B cell (primary cell): ENCODE measurements at regions not wholly inside any gene's neighbourhood (a gene's known extent, or its start where the extent isn't known, plus 50 kb on each side); places are given as distances from the start of the nearest gene placed in this dataset.
"Not testable (repeated sequence)": the region's sequence is repeated elsewhere in the genome, so short reads cannot be mapped to it uniquely, and the experiment has no call there.

Experiments
- ATAC-seq: fragments of 200-7000 bp; cut with Tn5 transposase; one replicate; pipeline ENCODE4 v1.10.0; 2021; ENCODE audit warnings: low read depth, mild to moderate bottlenecking, moderate number of reproducible peaks, moderate library complexity
- CTCF ChIA-PET: fragments of 350-600 bp; sonication (Branson Sonifier 250); formaldehyde crosslinking; loops from one replicate; lab custom pipeline; 2021; ENCODE audit warnings: antibody characterized with exemption, inconsistent platforms; lab: Charles Lee
- POLR2A ChIA-PET: fragments of 350-600 bp; sonication (Branson Sonifier 250); formaldehyde crosslinking; loops from one replicate; lab custom pipeline; 2021; ENCODE audit warnings: antibody characterized with exemption; lab: Charles Lee
- DNase-seq: peaks from one replicate; pipeline ENCODE4 v3.0.0; 2013
- H2AFZ ChIP-seq: 2 replicates; pipeline ENCODE4 v1.6.1; 2012; ENCODE audit warnings: mild to moderate bottlenecking, low read depth, low read length; ENCODE audit not compliant: insufficient read depth, poor library complexity, severe bottlenecking
- H3K27ac ChIP-seq, 2 donors: 1 replicate in 1 of 2; 2 replicates in 1 of 2; pipeline ENCODE4 v1.5.1; 2012 to 2013; ENCODE audit warnings: low read length in 2 of 2, mild to moderate bottlenecking in 2 of 2, moderate library complexity in 1 of 2
- H3K27me3 ChIP-seq, 4 experiments: fragments of 200-600 bp in 1 of 4; sonication (generic) in 1 of 4; replicated peaks in 1 of 4; 1 replicate in 2 of 4; 2 replicates in 2 of 4; pipeline versions ENCODE4 v1.6.1 to v1.7.0; 2013 to 2016; ENCODE audit warnings: low read length in 3 of 4, mild to moderate bottlenecking in 2 of 4, mixed read lengths in 1 of 4, moderate library complexity in 1 of 4; ENCODE audit not compliant: insufficient read depth in 4 of 4, control insufficient read depth in 3 of 4; ENCODE audit errors: control extremely low read depth in 1 of 4
- H3K36me3 ChIP-seq, 2 experiments: replicated peaks in 1 of 2; 1 replicate in 1 of 2; 2 replicates in 1 of 2; pipeline versions ENCODE4 v1.6.1 to v1.7.1; 2013; ENCODE audit warnings: low read length in 1 of 2; ENCODE audit not compliant: insufficient read depth in 2 of 2, control insufficient read depth in 1 of 2; ENCODE audit errors: control extremely low read depth in 1 of 2, extremely low read depth in 1 of 2
- H3K4me1 ChIP-seq, 2 donors: fragments of 200-600 bp in 1 of 2; sonication (generic) in 1 of 2; 1 replicate in 1 of 2; 2 replicates in 1 of 2; pipeline versions ENCODE4 v1.5.1 to v1.6.1; 2013 to 2017; ENCODE audit warnings: low read length in 2 of 2; ENCODE audit not compliant: control insufficient read depth in 2 of 2, insufficient read depth in 2 of 2
- H3K4me2 ChIP-seq: replicated peaks from 2 replicates; pipeline ENCODE3; 2012; ENCODE audit warnings: mild to moderate bottlenecking, low read depth, low read length; ENCODE audit not compliant: poor library complexity, severe bottlenecking
- H3K4me3 ChIP-seq, 5 experiments: fragments of 200-600 bp in 1 of 5; sonication (generic) in 1 of 5; 1 replicate in 3 of 5; 2 replicates in 2 of 5; pipeline versions ENCODE4 v1.5.1 to v1.7.0; 2011 to 2016; ENCODE audit warnings: low read length in 4 of 5, mild to moderate bottlenecking in 4 of 5, low read depth in 2 of 5, control low read depth in 1 of 5, moderate library complexity in 1 of 5; ENCODE audit not compliant: insufficient read depth in 1 of 5; ENCODE audit errors: control extremely low read depth in 1 of 5, extremely low read depth in 1 of 5
- H3K79me2 ChIP-seq: fragments of 200-600 bp; sonication (generic); one replicate; pipeline ENCODE4 v1.6.0; 2016; ENCODE audit warnings: low read length; ENCODE audit not compliant: control insufficient read depth, insufficient read depth
- H3K9ac ChIP-seq: fragments of 200-600 bp; sonication (generic); 2 replicates; pipeline ENCODE4 v1.6.1; 2017; ENCODE audit warnings: mild to moderate bottlenecking, low read length, moderate library complexity
- H3K9me3 ChIP-seq, 3 donors: one replicate each; pipeline versions ENCODE4 v1.6.1 to v1.7.1; 2013; ENCODE audit warnings: low read length in 2 of 3; ENCODE audit not compliant: control insufficient read depth in 2 of 3, insufficient read depth in 1 of 3; ENCODE audit errors: control extremely low read depth in 1 of 3
- H4K20me1 ChIP-seq: 2 replicates; pipeline ENCODE4 v1.6.0; 2012; ENCODE audit warnings: mild to moderate bottlenecking, low read length; ENCODE audit not compliant: insufficient read depth, control insufficient read depth, poor library complexity, severe bottlenecking
- H3K27ac Mint-ChIP-seq: one replicate; pipeline ENCODE4 v1.8.0; 2021; ENCODE audit warnings: mixed read lengths
- H3K27me3 Mint-ChIP-seq: one replicate; pipeline ENCODE4 v1.8.0; 2021; ENCODE audit warnings: mixed read lengths
- H3K4me1 Mint-ChIP-seq: one replicate; pipeline ENCODE4 v1.8.0; 2021; ENCODE audit warnings: mixed read lengths
- H3K4me3 Mint-ChIP-seq: one replicate; pipeline ENCODE4 v1.8.0; 2021; ENCODE audit warnings: mixed read lengths
- H3K9me3 Mint-ChIP-seq: one replicate; pipeline ENCODE4 v1.8.0; 2022; ENCODE audit warnings: mixed read lengths; ENCODE audit not compliant: insufficient read depth
- WGBS: methylation state at CpG from one replicate; pipeline ENCODE4 v1.1.5; 2013; ENCODE audit warnings: missing lambda C conversion rate; ENCODE audit not compliant: insufficient coverage; 5-methylcytosine and 5-hydroxymethylcytosine counted together
- intact Hi-C: fragments of 100-400 bp; cut with micrococcal nuclease; formaldehyde crosslinking; loops from one replicate; pipeline ENCODE4 v1.10.0; 2022

- POLR2A ChIA-PET, CTCF ChIA-PET, H3K9me3 Mint-ChIP-seq, H3K79me2 ChIP-seq, H3K27me3 ChIP-seq, intact Hi-C loops, H3K4me1 ChIP-seq, H3K27me3 Mint-ChIP-seq, H3K36me3 ChIP-seq, DNase-seq, H3K27ac ChIP-seq, H3K4me2 ChIP-seq, H2AFZ ChIP-seq, H3K4me3 Mint-ChIP-seq, H3K4me1 Mint-ChIP-seq, H3K27ac Mint-ChIP-seq, H3K4me3 ChIP-seq, ATAC-seq, H3K9ac ChIP-seq, H4K20me1 ChIP-seq, H3K9me3 ChIP-seq: not testable (repeated sequence)
- no CpG with 5 or more reads among the region's 8 CpGs for WGBS
These were observed 204.4 kb downstream of the NPIPB11 start for GRCh38 chr16:29202025-29202632.

GRCh38 chr16:29201296-29202024 lies 205.1 kb downstream of the NPIPB11 start:
- H3K27me3 ChIP-seq, POLR2A ChIA-PET, intact Hi-C loops: not testable (repeated sequence)

GRCh38 chr16:29200681-29201080 lies 205.8 kb downstream of the NPIPB11 start:
- not testable (repeated sequence) for H3K27ac Mint-ChIP-seq, H3K4me1 Mint-ChIP-seq

More at GRCh38 chr16:29201296-29202024, 205.1 kb downstream of the NPIPB11 start:
- H3K36me3 ChIP-seq, H3K27ac ChIP-seq, H3K9me3 Mint-ChIP-seq, H3K79me2 ChIP-seq, H3K9ac ChIP-seq, H2AFZ ChIP-seq, H3K4me1 ChIP-seq, H3K4me3 ChIP-seq, H3K4me1 Mint-ChIP-seq, H3K4me2 ChIP-seq, ATAC-seq, H3K27ac Mint-ChIP-seq, DNase-seq, H3K27me3 Mint-ChIP-seq, H3K4me3 Mint-ChIP-seq, H4K20me1 ChIP-seq, CTCF ChIA-PET, H3K9me3 ChIP-seq: not testable (repeated sequence)
- WGBS = 96% methylated on average over 7 of the region's 25 CpGs

GRCh38 chr16:29200135-29200601 lies 206.3 kb downstream of the NPIPB11 start:
- H3K9ac ChIP-seq, H3K9me3 Mint-ChIP-seq, H3K27ac ChIP-seq, H3K9me3 ChIP-seq, H3K4me3 ChIP-seq, H3K27me3 Mint-ChIP-seq, H4K20me1 ChIP-seq, H2AFZ ChIP-seq, H3K27me3 ChIP-seq, H3K4me2 ChIP-seq, POLR2A ChIA-PET, CTCF ChIA-PET, H3K4me1 ChIP-seq, H3K79me2 ChIP-seq, H3K4me3 Mint-ChIP-seq, intact Hi-C loops, H3K36me3 ChIP-seq, H3K27ac Mint-ChIP-seq, DNase-seq, H3K4me1 Mint-ChIP-seq, ATAC-seq: not testable (repeated sequence)
- 94% methylated on average over 5 of the region's 12 CpGs for WGBS

More at GRCh38 chr16:29200681-29201080, 205.8 kb downstream of the NPIPB11 start:
- H3K4me2 ChIP-seq, CTCF ChIA-PET, H3K4me1 ChIP-seq, H3K79me2 ChIP-seq, H3K27me3 Mint-ChIP-seq, H3K4me3 ChIP-seq, H3K27ac ChIP-seq, DNase-seq, H3K36me3 ChIP-seq, H3K27me3 ChIP-seq, H3K9me3 Mint-ChIP-seq, H4K20me1 ChIP-seq, intact Hi-C loops, H2AFZ ChIP-seq, POLR2A ChIA-PET, ATAC-seq, H3K9me3 ChIP-seq, H3K4me3 Mint-ChIP-seq, H3K9ac ChIP-seq: not testable (repeated sequence)
- 100% methylated on average over 4 of the region's 9 CpGs for WGBS
